ENCODE measurements at regions not wholly inside any gene's neighbourhood (a gene's known extent, or its start where the extent isn't known, plus 50 kb on each side); places are given as distances from the start of the nearest gene placed in this dataset.

DNA sequence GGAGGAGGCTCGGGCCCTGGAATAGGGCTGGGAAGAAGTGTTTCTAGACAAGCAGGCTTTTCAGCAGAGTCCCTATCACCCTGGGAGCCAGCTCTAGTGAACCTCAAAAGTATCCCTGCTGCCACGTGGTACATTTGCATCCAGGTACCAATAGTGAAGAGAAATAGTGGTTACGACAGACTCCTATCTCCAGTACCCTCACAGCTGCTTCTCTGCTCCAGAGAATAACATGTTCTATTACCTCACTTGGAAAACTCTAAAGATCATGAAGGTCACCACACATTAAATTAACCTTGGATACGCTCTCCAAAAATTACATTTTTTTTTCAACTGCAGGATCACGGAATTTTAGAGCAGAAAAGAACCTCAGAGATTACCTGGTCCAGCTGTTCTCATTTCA lies 230.4 kb upstream of the PLD5 start:
- intact Hi-C loops (cut with DNase I, micrococcal nuclease): no loop called here
- DNase-seq: no peak
- no peak for ATAC-seq

DNA sequence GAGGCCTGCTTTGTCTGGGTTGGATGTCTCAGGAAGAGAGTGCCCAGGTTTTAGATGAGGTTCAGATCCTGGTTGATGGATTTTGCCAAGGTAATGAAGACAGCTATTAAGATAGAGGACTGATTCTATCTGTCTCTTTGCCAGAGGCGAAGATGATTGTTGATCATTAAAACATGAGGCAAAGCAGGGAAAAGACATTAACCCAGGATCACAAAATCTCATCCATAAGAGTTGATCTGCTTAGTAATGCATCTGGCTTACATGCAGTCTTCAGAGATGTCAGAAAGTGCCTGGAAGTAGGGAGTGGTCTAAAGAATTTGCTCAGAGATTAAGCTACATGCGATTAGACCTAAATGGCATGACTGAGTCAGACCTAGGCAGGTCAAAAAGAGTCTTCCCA lies 229.6 kb upstream of the PLD5 start:
- ATAC-seq (no peak), DNase-seq (no peak)
- intact Hi-C loops (cut with DNase I, micrococcal nuclease): no loop called here

DNA sequence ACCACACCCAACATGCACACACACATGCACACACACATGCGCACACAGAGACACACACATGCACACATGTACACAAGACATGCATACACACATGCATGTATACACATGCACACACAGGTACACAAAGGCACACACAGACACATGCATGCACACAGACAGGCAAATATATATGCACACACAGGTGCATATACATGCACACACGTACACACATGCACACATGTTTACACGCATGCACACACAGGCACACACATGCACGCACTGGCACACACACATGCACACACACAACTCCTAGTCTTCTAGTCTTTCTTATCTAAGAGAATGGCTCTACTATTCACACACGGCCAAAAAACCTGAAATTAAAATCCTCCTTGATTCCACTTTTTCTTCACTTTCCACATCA lies 222.7 kb upstream of the PLD5 start:
- DNase-seq (no peak), ATAC-seq (no peak)

DNA sequence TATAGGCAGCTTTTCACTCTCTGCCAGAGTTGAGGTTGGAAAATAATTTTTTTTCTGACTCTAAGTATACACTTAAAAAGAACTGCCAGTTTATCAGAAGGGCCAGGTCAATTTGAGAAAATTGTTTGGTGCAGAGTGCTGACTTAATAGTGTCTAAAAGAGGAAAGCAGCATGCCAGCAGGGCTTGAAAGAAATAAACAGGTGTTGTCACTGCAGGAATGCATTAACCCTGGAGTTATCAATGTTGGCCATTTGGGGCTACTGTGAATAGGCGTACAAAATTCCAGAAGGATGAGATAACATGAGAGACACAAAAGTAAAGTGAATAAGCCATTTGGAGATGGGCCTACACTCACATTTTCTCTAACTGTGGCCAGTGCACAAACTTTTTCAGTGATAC lies 220.6 kb upstream of the PLD5 start:
- DNase-seq (no peak), ATAC-seq (no peak)
- intact Hi-C loops (cut with DNase I, micrococcal nuclease): no loop called here

More for the DNA sequence above, 222.7 kb upstream of the PLD5 start:
- intact Hi-C loops (cut with DNase I, micrococcal nuclease): no loop called here

DNA sequence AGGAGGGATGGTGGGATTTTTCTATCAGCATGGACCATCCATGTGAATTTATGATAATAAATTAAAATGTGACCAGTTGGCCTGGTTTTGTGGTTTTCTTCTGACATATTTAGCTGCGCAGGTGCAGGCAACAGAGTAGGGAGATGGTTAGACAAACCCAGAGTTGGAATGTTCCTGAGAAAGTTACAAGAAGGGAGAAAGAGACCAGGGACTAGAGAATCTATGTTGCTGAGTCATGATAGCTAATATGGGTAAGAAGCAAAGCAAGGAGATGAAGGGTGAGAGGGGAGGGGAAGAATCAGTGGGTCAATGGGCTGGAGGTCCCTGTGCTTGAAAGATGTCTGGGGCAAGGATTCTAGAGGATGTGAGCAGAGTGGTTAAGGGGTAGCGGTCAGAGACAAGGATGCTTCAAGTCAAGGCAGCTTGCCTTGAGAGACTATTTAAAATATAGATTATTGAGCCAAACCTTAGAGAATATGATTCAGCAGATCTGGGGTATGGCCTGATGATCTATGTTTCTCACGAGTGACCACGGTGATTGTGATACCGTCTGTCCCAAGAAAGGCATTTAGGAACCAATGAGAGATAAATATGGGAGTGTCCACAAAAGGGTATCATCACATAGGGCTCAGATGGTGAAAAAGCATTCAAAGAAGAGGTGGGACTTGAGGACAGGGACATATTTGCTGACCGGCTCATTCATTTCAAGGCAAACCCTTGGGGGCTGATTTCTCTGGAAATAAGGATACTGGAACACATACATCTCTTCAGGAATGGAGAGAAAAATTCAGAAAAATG lies 219.7 kb upstream of the PLD5 start:
- intact Hi-C loops (cut with DNase I, micrococcal nuclease): no loop called here
- DNase-seq (no peak), ATAC-seq (no peak)

DNA sequence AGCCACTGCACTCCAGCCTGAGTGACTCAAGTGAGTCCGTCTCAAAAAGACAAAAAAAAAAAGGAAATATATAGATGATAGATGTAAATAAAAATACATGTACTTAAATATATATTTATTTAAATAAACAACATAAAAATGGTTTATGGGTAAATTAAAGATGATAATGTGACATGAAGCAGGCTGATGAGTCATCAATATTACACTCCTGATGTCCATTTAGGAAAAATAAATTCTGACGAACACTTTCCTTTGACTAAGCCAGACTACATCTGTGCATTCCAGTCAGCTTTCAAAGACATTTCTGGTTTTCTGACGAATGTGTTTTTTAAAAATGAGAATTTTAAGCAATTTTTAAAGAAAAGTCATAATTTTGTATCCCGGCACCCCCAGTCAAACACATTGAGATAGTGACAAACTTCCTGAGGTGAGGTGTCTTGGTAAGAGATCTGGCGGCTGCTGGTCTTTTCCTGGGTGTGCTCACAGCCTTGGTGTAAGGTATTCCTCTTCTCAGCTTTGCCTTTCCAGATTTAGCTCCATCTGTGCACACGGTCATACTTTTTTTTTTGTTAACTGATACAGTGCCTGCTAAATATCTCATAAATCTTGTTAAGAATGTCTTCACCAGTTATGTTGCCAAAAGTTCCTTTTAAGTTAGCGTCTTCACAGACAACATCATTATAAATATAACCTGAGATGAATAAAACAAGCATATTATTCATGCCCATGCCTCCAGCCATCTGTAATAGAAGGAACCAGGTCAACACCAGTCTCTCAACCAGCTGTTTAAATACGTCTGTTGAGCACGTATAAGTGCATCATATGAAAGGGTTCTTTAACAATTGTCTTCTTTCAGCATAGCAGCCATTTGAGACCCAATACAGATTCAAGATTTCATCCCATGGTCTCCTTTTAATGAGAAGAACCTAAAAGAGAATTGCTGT lies 214.5 kb upstream of the PLD5 start:
- DNase-seq (no peak), ATAC-seq (no peak)
- intact Hi-C loops (cut with DNase I, micrococcal nuclease): no loop called here

DNA sequence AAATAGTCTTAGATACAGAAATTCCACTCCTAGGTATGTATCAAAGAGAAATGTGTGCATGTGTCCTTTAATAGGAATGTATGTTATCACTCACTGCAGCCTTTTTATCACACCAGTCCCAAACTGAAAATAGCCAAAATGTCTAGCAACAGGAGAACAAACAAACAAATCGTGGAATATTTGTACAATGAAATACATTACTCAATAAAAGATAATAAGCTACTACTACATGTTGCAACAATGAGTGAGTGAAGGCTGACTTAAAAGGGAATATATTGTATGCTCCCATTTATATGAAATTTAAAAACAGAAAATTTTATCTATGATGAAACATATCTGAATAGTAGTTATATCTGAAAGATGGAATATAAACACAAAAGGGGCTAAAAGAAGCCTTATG lies 212.1 kb upstream of the PLD5 start:
- intact Hi-C loops (cut with DNase I, micrococcal nuclease): no loop called here
- no peak for DNase-seq
- no peak for ATAC-seq

DNA sequence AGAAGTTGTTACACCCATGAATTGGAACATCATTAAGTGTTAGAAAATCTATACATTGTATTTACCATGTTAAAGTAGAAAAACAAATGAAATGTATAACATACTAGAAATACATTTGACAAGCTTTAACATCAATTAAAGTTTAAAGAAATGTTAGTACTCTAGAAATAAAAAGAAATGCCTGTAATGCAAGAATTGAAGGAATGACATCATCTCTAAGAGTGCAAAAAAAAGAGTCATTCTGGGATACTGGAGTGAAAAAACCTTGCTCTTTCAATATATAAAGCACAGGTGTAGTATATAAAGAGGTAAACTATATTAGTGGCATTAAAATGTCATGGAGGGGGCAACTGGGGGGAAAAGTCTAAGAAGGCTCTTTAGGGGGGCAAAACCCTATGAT lies 210.8 kb upstream of the PLD5 start:
- DNase-seq (no peak), ATAC-seq (no peak)
- intact Hi-C loops (cut with DNase I, micrococcal nuclease): no loop called here

DNA sequence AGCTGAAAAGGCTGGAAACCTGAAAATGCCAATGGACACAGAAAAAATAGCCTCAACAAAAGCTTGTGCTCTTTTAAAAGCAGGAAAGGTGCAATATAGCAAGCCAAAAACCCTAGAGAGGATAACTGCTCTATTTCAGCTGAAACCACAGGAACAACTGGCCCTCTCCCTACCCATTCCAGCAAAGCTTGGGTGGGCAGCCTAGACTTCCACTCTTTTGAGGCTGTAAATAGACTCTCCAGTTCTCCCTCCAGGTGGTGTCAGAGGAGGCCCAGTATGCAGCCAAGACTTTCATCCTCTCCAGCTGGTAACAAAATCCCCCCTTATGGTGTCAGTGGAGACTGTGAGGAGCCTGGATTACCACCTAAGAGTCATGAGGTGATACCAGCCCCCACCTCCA lies 206.9 kb upstream of the PLD5 start:
- no peak for DNase-seq
- no peak for ATAC-seq
- intact Hi-C loops (cut with DNase I, micrococcal nuclease): no loop called here

DNA sequence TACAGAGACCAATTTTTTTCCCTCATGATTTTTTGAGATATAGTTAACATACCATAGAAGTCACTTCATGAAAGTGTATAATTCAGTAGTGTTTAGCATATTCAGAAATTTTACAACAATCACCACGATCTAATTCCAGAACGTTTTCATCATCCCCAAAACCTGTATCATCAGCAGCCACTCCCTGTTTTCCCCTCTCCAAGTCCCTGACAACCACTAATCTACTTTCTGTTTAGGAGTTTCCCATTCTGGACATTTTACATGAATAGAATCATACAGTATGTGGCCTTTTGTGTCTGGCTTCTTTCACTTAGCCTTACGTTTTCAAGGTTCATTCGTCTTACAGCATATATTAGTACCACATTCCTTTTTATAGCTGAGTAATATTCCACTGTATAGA lies 204.2 kb upstream of the PLD5 start:
- DNase-seq: no peak
- intact Hi-C loops (cut with DNase I, micrococcal nuclease): no loop called here
- no peak for ATAC-seq

DNA sequence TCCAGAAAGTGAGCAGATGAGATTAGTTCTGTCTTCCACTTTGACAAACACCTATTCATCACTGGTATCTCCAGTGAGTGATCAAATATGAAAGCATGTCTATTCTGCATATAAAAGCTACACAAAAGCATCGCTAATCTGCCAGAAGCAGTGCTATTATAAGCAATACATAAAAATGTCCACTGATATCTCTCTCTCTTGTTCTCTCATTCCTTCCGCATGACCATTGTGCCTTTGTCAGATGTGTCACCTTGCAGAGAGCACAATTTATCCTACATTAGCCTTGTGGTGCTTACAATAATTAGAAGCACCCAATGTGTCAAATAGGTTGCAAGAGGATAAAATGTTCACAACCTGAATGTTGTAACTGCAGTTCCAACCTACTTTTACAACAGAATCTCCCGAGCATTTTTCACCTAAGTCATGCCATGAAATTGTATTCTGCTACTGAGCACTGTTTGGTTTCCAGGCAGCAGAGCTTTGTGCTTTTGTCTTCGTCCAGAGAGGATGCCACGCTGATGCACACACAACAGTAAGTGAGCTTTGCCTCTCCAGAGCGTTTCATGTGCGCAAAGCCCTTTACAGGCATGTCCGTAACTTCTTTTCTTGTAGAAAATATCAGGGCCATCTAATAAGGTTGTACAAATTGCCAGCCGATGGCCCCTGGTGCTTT lies 198.7 kb upstream of the PLD5 start:
- ATAC-seq (no peak), DNase-seq (no peak)
- intact Hi-C loops (cut with DNase I, micrococcal nuclease): no loop called here

DNA sequence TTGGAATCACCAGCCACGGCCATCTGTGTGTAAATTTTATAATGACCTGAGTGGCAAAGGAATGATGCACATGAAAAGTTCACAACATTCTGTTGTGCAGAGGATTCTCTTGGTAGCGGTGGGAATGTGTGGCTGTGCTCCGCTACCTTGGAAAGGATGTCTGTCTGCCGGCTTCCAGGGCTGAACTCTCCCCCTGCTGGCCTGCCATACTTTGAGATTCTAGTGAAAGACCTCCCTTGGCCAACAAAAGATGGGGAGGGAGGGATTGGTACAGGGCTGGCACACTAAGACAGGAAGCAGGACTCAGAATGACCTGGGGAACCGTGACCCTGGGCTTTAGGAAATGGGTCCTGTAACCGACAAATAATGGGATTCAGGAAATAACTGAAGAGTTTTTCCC lies 194.5 kb upstream of the PLD5 start:
- ATAC-seq (no peak), DNase-seq (no peak)
- intact Hi-C loops (cut with DNase I, micrococcal nuclease): no loop called here

DNA sequence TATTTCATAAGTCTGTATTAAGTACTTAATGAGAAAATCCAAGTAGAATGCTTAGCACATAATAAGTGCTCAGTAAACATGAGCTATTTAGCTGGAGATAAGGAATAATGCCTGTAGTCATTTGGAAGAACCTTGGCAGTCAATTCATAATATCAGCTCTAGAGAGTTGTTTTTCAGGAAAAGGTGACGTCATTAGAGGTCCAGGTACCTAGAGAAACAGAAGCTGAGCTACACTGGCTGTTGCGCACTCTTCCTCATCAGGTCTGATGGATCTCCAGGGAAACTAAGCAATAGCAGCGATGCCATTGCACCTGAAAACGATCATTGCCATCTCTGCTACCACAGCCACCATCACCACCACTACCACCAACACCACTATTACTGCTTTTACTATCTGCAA lies 187.8 kb upstream of the PLD5 start:
- ATAC-seq (no peak), DNase-seq (no peak)
- intact Hi-C loops (cut with DNase I, micrococcal nuclease): no loop called here

DNA sequence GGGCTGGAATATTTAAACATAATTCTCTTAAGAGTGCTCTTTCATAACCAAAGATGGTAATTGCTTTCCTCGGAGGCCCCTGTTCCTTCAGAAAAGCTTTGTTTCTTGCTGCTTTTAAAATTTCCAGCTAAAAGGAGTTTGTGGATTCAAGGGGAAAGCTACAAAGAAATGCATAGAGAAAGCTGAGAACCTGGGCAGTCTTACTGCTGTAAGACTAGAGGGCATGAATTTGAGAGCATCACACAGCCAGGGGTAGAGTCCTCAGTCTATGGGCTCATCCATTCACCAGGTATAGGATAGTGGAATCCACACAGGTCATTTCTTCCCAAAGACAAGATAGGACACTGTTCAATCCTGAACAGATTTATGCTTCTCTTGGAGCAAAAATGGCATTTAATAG lies 186.3 kb upstream of the PLD5 start:
- intact Hi-C loops (cut with DNase I, micrococcal nuclease): no loop called here
- ATAC-seq (no peak), DNase-seq (no peak)

DNA sequence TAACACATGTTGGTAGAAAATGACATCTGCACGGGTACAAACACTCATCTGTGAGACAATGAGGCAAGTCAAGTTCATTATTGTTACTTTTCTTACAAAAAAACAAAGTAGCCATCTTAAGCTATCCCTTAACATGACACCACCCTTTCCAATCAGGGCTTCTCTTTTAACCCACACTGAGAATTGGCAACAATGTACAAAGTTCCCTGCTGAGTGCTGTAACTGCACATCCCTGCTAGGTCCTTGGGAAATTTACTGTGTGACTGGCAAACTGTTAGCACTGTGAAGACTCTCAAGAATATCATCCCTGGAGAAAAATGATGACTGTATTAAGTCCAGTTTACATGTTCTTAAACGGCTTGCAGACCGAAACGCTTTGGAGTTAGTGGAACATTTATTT lies 185.8 kb upstream of the PLD5 start:
- ATAC-seq: no peak
- intact Hi-C loops (cut with DNase I, micrococcal nuclease): no loop called here

DNA sequence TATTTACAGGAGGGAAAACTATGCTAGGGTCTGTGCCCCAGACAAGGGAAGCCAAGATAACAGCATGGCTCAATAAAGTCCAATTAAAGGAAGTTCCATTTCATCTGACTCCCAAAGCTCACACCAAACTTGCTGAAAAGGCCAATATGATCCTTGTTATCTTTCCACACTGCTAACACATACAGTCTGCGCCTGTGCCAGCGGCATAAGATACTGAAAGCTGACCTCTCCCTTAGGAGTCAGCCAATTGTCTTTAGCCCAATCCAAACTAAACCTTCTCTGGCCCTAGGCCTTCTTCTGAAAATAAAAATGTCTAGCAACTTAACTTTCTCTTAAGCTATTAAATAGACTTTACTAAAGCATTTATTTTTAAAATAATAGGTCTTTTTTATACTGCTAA lies 179.0 kb upstream of the PLD5 start:
- DNase-seq (no peak), ATAC-seq (no peak)
- intact Hi-C loops (cut with DNase I, micrococcal nuclease): no loop called here

More for the DNA sequence above, 185.8 kb upstream of the PLD5 start:
- DNase-seq: no peak

DNA sequence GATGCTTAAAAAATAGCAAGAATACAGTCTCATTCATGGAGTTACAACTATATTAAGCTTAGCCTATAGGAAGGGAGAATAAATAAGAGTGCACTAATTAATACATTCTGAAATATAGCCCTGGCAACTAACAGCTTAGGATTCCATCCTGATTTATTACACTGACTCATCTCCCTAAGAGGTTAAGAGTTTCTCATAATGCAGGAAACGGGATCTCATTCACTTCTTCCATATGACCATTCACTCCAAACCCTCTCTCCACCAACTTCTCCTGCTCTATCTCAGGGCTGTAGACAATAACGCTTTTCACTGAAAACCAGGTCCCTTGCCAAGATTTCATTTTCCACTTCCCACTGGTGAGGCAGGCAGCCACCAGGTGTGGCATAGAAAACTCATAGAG lies 168.5 kb upstream of the PLD5 start:
- ATAC-seq (no peak), DNase-seq (no peak)
- intact Hi-C loops (cut with DNase I, micrococcal nuclease): no loop called here

DNA sequence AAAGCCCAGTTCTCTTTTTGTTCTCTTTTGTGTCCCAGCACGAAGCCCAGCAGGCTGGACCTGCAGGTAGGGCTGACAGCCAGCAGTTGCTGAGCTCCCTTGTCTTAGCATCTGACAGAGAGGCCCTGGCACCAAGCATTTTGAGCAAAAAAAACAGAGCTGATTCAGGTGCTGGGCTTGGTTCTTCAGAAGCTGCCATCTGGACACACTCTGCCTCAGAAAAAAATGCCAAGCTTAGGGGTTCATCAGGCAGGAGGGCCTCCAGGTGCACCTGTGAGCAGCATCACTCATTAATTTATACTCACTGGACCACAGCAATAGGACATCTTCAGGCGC lies 167.1 kb upstream of the PLD5 start:
- intact Hi-C loops (cut with DNase I, micrococcal nuclease): no loop called here
- DNase-seq (no peak), ATAC-seq (no peak)

DNA sequence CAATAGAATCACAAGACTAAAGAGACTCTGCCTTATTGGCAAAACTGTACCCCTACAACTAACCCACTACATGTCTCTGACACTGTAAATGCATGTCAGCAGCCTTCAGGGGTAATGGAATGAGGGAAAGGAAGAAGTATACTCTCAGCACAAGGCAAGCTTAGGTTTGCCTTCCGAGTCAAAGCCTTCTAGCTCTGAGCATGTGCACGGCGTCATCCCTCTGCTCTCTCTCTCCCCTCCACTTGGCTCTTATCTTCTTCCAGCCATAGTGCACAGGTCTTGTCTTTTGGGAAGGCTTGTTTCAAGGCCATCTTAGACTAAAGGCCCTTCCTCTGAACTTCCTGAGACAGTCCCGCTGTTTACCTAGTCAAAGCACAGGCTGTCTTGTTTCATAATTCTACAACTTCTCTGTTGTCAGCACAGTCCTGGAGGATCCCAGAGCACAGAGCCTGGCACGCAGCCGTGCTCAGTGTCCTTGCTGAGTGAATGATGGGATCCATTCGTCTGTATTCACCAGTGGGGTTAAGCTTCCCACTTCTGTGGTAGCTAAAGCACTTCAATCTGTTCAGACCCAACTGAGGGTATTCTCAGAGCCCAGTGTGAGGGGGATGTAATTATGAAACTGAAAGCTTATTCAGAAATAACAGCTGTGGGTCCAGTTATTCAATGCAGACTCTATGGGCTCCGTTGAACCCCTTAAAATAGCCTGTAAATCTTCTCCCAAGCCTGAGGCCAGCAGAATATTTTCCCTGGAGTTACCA lies 166.5 kb upstream of the PLD5 start:
- intact Hi-C loops (cut with DNase I, micrococcal nuclease): no loop called here
- ATAC-seq (no peak), DNase-seq (no peak)
